ENCODE measurements at regions not wholly inside any gene's neighbourhood (a gene's known extent, or its start where the extent isn't known, plus 50 kb on each side); places are given as distances from the start of the nearest gene placed in this dataset.

DNA sequence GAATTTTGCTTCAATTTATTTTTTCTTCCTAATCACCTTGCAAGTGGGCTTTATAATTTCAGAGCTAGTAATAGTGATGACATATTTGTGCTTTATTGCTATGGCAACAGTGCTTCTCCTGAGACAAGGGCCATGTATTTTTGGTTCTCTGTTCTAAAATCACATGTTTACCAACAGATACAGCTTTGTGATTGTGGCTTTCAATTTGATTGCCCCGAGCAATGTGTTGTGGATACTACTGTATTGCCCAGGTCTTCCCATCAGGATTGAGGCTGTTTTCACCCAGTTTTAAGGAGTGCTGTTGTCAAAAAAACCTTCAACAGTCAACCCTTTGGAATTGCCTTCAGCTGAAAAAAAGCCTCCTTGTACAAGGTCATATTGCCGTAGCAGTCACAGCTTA lies 841.4 kb upstream of the VRK2 start:
- TF ChIP-seq, protein P1, sequence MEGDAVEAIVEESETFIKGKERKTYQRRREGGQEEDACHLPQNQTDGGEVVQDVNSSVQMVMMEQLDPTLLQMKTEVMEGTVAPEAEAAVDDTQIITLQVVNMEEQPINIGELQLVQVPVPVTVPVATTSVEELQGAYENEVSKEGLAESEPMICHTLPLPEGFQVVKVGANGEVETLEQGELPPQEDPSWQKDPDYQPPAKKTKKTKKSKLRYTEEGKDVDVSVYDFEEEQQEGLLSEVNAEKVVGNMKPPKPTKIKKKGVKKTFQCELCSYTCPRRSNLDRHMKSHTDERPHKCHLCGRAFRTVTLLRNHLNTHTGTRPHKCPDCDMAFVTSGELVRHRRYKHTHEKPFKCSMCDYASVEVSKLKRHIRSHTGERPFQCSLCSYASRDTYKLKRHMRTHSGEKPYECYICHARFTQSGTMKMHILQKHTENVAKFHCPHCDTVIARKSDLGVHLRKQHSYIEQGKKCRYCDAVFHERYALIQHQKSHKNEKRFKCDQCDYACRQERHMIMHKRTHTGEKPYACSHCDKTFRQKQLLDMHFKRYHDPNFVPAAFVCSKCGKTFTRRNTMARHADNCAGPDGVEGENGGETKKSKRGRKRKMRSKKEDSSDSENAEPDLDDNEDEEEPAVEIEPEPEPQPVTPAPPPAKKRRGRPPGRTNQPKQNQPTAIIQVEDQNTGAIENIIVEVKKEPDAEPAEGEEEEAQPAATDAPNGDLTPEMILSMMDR (IDR thresholded peaks at IDR 0.05) = no peak
- TF ChIP-seq EZH2 (IDR thresholded peaks at IDR 0.05) = no peak
